Stimulated activated CD8-positive, alpha-beta memory T cell treated with anti-CD3 and anti-CD28 coated beads, Interleukin-12 subunit alpha, Interleukin-12 subunit beta, amount 100 ng/mL, for 24 hours (primary cell): ENCODE measurements at regions not wholly inside any gene's neighbourhood (a gene's known extent, or its start where the extent isn't known, plus 50 kb on each side); places are given as distances from the start of the nearest gene placed in this dataset.
"Not testable (repeated sequence)": the region's sequence is repeated elsewhere in the genome, so short reads cannot be mapped to it uniquely, and the experiment has no call there.

Experiments used
- DNase-seq: peaks from one replicate; pipeline ENCODE4 v3.0.0-alpha.2; 2020; ENCODE audit errors: extremely low read depth

DNA sequence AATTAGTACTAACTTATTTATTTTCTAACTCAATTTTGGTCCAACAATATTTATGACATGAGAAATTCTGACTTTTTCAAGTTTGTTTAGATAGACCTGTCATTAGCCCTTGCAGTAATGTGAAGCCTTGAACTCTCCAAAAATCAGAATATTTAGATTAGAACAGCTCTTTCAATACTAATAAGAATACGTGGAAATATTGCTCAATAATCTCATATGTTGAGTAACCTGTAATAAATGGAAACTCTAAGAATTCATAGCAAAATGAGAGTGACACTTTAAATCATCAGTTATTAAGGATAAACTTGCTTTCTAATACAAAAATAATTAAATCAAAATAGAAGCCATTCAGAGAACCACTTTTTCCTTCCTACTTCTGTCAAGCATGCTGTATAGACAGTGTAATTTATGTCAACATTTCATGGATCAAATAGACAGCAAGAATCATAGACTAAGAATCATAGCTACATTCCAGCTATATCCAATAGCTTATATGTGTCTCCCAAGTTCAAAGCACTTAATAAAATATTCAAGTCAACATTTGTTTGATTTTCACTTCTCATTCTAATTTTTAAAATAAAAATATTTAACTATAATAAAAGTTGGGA lies 710.3 kb upstream of the SOX11 start:
- DNase-seq, result no peak

DNA sequence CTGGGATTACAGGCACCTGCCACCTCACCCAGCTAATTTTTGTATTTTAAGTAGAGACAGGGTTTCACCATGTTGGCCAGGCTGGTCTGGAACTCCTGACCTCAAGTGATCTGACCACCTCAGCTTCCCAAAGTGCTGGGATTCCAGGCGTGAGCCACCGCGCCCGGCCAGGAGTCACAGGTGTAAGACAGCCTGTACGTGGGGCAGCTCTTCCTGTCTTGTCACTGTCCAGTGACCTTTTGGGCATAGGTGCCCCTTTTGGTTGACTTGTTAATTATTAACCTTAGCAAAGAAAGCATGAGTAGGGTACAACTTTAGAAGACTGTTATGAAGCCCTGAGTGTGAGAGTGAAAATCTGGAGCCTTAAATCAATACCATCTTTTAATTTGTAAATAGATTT lies 703.7 kb upstream of the SOX11 start:
- DNase-seq, result not testable (repeated sequence)

DNA sequence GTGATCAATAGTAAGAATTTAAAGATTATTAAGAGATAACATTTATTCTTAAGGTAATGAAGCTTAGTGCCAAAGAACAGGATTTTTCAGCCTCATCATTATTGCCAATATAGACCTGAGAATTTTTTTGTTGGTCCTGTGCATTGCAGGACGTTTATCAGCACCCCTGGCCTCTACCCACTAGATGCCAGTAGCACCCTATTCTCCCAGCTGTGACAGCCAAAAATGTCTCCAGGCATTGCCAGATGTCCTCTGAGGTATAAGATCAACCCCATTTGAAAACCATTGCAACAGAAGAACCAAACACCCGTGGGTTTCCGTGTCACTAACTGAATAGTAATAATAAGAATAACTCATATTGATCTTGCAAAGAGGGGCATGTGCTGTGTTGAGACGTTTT lies 700.0 kb upstream of the SOX11 start:
- no peak for DNase-seq

DNA sequence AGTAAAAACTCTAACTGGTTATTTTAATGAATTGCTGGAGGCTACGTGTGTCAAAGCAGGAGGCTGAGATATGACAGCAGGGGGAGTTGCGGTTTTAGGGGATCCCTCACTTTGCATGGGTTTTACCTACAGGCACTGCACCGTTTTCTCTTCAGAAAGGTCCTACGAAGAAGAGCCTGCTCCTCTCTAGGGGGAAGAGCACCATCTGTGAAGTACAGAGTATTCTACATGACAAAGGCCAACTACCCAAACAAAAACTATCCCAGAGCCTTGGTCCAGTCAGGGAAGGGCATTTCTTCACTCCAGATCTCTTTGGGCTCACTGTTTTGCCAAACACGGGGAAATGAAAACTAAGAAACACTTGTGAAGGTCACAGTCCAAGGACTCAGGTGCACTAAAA lies 696.7 kb upstream of the SOX11 start:
- DNase-seq, result no peak

- no peak for DNase-seq
These were observed 684.6 kb upstream of the SOX11 start for GRCh38 chr2:5007596-5007995.

GRCh38 chr2:5019324-5019723 lies 672.9 kb upstream of the SOX11 start:
- DNase-seq, result no peak

GRCh38 chr2:5020116-5020875 lies 671.9 kb upstream of the SOX11 start:
- DNase-seq, result no peak

GRCh38 chr2:5021136-5021535 lies 671.0 kb upstream of the SOX11 start:
- DNase-seq, result no peak

GRCh38 chr2:5022061-5022460 lies 670.1 kb upstream of the SOX11 start:
- no peak for DNase-seq

GRCh38 chr2:5022708-5023635 lies 669.2 kb upstream of the SOX11 start:
- not testable (repeated sequence) for DNase-seq

DNA sequence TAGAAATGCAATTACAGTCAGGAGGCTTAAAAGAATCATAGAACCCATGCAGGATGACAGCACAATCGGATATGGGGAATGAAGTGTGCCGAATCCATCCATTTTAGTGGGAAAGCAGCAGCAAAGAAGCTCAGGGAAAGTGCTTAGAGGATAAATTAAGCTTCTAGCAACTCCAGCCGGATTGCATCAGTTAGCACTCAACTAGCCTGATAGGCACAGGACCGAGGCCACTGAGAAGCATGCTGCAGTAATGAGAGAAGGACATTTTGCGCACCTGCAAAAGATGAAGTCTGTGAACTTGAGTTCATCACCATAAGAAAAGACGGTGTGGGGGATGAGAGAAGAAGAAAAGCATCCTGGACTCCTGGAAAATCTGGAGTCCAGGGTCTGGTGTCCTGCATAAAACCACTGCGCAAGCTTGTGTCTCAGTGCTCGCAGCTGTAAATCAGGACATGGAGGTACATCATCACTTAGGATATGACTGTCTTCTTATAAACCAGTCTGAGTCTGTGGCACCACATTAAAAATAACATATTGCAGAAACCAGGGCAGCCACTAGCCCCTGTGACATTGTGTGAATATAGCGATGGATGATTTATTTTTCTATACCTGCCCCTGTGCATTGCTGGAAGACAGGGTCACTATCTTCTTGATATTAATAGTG lies 665.5 kb upstream of the SOX11 start:
- no peak for DNase-seq

- DNase-seq, result no peak
These were observed 657.1 kb upstream of the SOX11 start for GRCh38 chr2:5035057-5035488.

GRCh38 chr2:5036256-5036655 lies 655.9 kb upstream of the SOX11 start:
- no peak for DNase-seq

DNA sequence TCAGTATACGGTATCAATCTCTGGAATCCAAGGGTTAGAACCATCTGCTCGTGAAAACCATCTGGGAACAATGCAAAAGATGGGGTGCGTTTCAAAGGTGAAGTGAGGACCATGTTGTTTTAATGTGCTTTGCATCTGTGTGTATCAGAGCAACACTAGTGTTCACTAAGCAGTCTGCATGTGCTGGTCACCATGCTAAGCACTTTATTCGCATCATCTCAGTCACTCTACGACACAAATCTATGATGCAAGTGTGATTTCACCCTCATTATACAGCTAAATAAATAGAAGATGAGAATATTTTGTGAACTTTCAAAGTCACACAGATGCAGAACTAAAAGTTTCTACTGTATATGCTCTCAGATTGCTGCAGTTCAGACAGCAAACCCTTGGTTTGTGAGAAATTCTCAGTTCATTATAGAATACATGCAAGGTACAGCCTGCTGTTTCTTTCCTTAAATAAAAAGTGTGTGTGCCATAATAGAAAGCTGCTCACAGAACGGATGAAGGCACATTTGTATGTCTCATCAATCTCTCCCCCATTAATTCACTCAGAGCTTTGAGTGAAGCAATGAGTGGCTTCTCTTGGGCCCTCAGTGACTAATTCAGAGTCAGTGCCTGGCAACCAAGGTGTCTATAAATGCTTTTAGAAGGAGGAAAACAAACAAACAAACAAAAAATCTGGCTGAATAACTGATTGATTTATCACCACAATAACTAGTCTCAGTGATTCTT lies 652.8 kb upstream of the SOX11 start:
- no peak for DNase-seq

DNA sequence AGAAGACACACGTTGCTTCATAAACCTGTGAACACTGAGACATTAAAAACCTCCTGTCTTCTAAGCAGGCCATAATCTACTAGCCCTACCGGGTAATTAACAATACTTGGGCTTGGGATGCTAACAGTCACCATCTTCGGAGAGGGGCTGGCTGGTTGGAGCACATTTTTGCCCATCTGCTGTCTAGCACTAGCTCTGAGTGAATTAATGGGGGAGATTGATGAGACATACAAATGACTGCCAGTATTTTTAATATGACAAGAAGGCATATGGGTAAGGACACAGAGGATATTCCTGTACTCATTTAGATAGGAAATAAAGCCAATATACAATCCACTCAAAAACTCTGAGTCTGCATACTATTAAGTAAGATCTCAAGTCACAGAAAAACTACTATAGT lies 651.6 kb upstream of the SOX11 start:
- no peak for DNase-seq

GRCh38 chr2:5041501-5041900 lies 650.7 kb upstream of the SOX11 start:
- DNase-seq, result no peak

DNA sequence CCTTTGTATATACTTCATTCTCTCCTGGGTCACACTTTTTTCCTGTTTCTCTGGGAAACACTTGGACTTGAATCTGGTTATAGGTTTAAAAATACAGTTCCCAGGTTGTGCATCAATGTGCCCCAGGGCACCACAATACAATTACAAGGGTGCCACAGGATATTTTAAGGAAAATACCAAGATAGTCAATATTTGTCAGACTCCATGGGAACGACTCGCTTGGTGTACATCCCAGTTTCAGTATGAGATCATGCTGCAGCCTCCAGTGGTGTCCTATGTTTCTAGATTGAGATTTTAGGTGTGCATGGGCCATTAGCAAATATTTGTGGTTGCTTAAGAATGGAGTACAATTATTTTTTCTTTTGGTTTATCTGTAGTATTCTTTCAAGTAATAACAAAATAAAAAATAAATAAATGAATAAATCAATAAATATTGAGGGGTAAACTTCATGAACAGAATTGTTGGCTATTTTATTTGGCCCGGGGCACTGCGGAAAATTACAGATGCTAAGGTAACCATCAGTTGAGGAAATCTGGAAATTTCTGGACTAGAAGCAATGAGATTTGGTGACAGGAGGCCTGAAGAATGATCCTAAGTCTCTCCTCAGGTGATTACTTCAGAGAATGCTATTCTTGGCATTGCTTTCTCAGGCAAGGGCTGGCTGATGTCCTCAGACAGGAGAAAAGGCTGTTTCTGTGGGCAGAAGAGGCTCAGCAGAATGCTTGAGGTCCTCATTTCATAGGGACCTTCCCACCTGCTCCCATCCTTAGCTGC lies 649.3 kb upstream of the SOX11 start:
- DNase-seq, result no peak

DNA sequence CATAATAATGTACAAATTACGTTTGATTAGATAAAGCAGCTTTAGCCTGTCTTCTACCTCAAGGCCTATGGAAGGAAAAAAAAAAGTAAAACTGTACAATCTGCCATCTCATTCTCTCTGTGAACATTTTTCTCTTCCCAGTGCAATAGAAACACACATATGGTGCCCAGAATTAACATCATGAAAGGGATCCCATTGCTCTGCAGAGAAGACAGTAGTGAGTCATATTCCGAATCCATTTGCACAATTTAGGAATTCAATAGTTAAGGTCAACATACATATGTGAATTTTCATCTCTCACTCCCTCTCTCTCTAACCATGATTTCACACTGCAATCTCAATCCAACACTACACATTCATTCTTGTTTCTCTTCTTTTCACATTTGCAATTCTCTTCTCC lies 640.9 kb upstream of the SOX11 start:
- no peak for DNase-seq

DNA sequence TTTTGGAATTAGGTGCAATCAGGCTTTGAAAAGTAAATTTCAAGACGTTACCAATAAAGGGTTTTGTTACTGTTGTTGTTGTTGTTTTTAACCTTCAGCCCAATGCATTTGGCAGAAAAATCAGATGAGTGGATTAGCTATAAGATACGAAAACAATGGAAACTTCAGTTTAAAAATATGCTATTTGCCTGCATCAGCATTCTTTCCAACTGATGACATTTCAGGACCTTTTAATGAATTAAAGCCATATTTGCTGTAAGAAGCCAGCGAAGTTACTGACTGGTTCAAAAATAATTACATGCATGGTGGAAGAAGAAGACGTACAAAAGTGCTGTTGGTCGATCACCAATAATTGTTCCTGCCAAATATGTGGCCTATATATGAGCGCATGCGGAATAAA lies 639.3 kb upstream of the SOX11 start:
- DNase-seq, result no peak

GRCh38 chr2:5057891-5058351 lies 634.3 kb upstream of the SOX11 start:
- DNase-seq, result no peak
